GM13977 (cell line): ENCODE measurements at regions not wholly inside any gene's neighbourhood (a gene's known extent, or its start where the extent isn't known, plus 50 kb on each side); places are given as distances from the start of the nearest gene placed in this dataset.

Source experiments
- DNase-seq: peaks from one replicate; pipeline ENCODE4 v3.0.0; 2012; ENCODE audit warnings: low spot score
- CTCF ChIP-seq: IDR thresholded peaks from 2 replicates; pipeline ENCODE4 v1.5.1; 2012; ENCODE audit warnings: mild to moderate bottlenecking, control low read depth; ENCODE audit not compliant: insufficient read depth; ENCODE audit errors: extremely low read depth, missing control alignments
- in situ Hi-C: fragments of 300-500 bp; cut with MboI; formaldehyde crosslinking; loops from one replicate; pipeline ENCODE4 v1.12.0; 2022; ENCODE audit warnings: low sequenced_read_pairs, low pct_unique_long_range_greater_than_20kb, mixed read lengths, inconsistent platforms; ENCODE audit not compliant: unreplicated experiment

GRCh38 chr7:130881091-130881798 is 147.2 kb upstream of the KLF14 start:
- no peak for DNase-seq

GRCh38 chr7:130881799-130882141 is 147.8 kb upstream of the KLF14 start:
- in situ Hi-C loops: no loop called here
- DNase-seq: no peak
- TF ChIP-seq CTCF: no peak

More at GRCh38 chr7:130881091-130881798, 147.2 kb upstream of the KLF14 start:
- in situ Hi-C loops: no loop called here
- no peak for TF ChIP-seq CTCF

GRCh38 chr7:130882396-130882795 is 148.4 kb upstream of the KLF14 start:
- TF ChIP-seq CTCF: no peak
- DNase-seq: no peak
- in situ Hi-C loops: no loop called here

GRCh38 chr7:130883928-130884327 is 149.9 kb upstream of the KLF14 start:
- in situ Hi-C loops: no loop called here
- DNase-seq: no peak
- no peak for TF ChIP-seq CTCF

- in situ Hi-C loops: no loop called here
- DNase-seq: no peak
- no peak for TF ChIP-seq CTCF
Observed at GRCh38 chr7:130884437-130885417, 150.7 kb upstream of the KLF14 start.

GRCh38 chr7:130886438-130887135 is 152.6 kb upstream of the KLF14 start:
- no peak for DNase-seq
- no peak for TF ChIP-seq CTCF
- in situ Hi-C loops: no loop called here
